ENCODE measurements at regions not wholly inside any gene's neighbourhood (a gene's known extent, or its start where the extent isn't known, plus 50 kb on each side); places are given as distances from the start of the nearest gene placed in this dataset.

- TF ChIP-seq, protein P1, sequence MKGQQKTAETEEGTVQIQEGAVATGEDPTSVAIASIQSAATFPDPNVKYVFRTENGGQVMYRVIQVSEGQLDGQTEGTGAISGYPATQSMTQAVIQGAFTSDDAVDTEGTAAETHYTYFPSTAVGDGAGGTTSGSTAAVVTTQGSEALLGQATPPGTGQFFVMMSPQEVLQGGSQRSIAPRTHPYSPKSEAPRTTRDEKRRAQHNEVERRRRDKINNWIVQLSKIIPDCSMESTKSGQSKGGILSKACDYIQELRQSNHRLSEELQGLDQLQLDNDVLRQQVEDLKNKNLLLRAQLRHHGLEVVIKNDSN (IDR thresholded peaks at IDR 0.05; ENCODE audit: borderline replicate concordance, extremely low read length, insufficient read depth, low read depth, low read length) = no peak
Measured at GRCh38 chr1:193333166-193333565, 146.8 kb upstream of the B3GALT2 start (continued).

GRCh38 chr1:193326296-193326695 is 139.9 kb upstream of the B3GALT2 start:
- no peak overlapping the region for H2AFZ ChIP-seq (ENCODE audit: control insufficient read depth, low read depth, low read length)
- POLR2A ChIA-PET = no interaction called here
- no TSS peak for BruUV-seq (replicated peaks)
- no peaks in the 10 kb centered on the region for H3K9me3 ChIP-seq (replicated peaks; ENCODE audit: control insufficient read depth, insufficient read depth, low read length)
- no peak overlapping the region for H3K9ac ChIP-seq (ENCODE audit: control insufficient read depth, insufficient read depth, low read length)
- RAD21 ChIA-PET (ENCODE audit: unreplicated experiment) = no interaction called here
- no peaks in the 10 kb centered on the region for H3K27me3 ChIP-seq (replicated peaks in 1 of 2; ENCODE audit: control insufficient read depth in 2 of 2, insufficient read depth in 2 of 2, low read length in 1 of 2)
- no peak overlapping the region for H3K27ac ChIP-seq (ENCODE audit: control insufficient read depth, insufficient read depth)
- no peaks in the 10 kb centered on the region for H3K36me3 ChIP-seq (ENCODE audit: control insufficient read depth in 2 of 2, insufficient read depth in 2 of 2, low read length in 1 of 2)
- 0% methylated on average over 1 of the region's 1 CpG for WGBS (ENCODE audit: insufficient coverage, insufficient replicate concordance, low lambda C conversion rate, missing lambda C conversion rate)
- in situ Hi-C loops (cut with MboI) (no loop called here), intact Hi-C loops (cut with micrococcal nuclease; ENCODE audit: unreplicated experiment) (no loop called here)
- no peak for TF ChIP-seq SP1 (IDR thresholded peaks at IDR 0.05; ENCODE audit: low read depth, low read length)
- no peak for TF ChIP-seq ZBTB4 (CRISPR knock-in tag; IDR thresholded peaks at IDR 0.05)
- no peak for TF ChIP-seq MEF2A (IDR thresholded peaks at IDR 0.05; ENCODE audit: insufficient read depth, low read depth, low read length)
- TF ChIP-seq CREB1 (IDR thresholded peaks at IDR 0.05; ENCODE audit: low read depth) = no peak
- TF ChIP-seq ZBTB33 (IDR thresholded peaks at IDR 0.05) = no peak
- no peak for TF ChIP-seq TBL1XR1 (IDR thresholded peaks at IDR 0.05; ENCODE audit: low read depth, low read length)
- TF ChIP-seq, protein P2, sequence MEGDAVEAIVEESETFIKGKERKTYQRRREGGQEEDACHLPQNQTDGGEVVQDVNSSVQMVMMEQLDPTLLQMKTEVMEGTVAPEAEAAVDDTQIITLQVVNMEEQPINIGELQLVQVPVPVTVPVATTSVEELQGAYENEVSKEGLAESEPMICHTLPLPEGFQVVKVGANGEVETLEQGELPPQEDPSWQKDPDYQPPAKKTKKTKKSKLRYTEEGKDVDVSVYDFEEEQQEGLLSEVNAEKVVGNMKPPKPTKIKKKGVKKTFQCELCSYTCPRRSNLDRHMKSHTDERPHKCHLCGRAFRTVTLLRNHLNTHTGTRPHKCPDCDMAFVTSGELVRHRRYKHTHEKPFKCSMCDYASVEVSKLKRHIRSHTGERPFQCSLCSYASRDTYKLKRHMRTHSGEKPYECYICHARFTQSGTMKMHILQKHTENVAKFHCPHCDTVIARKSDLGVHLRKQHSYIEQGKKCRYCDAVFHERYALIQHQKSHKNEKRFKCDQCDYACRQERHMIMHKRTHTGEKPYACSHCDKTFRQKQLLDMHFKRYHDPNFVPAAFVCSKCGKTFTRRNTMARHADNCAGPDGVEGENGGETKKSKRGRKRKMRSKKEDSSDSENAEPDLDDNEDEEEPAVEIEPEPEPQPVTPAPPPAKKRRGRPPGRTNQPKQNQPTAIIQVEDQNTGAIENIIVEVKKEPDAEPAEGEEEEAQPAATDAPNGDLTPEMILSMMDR (IDR thresholded peaks at IDR 0.05 in 2 of 3, conservative IDR thresholded peaks at IDR 0.05 in 1 of 3; ENCODE audit: control insufficient read depth in 2 of 3, extremely low read depth in 1 of 3, insufficient read depth in 1 of 3, low read depth in 3 of 3, low read length in 3 of 3) = no peak
- no peak for TF ChIP-seq KDM1A (IDR thresholded peaks at IDR 0.05; ENCODE audit: borderline replicate concordance)
- TF ChIP-seq MTA3 (IDR thresholded peaks at IDR 0.05; ENCODE audit: borderline replicate concordance, low read length) = no peak
- no peaks in the 10 kb centered on the region for H3K79me2 ChIP-seq (ENCODE audit: control insufficient read depth, insufficient read depth, low read length)
- DNase-seq (ENCODE audit: low read depth, low spot score) (no peak), FAIRE-seq (no peak), ATAC-seq (no peak)
- no peak overlapping the region for H3K4me3 ChIP-seq
- CTCF ChIA-PET = no interaction called here
- no peaks in the 10 kb centered on the region for H3K4me1 ChIP-seq (ENCODE audit: control insufficient read depth, insufficient read depth, low read length)
- SMC1A ChIA-PET (ENCODE audit: uncharacterized antibody, unreplicated experiment) = interaction anchor here (1.2 kb wide), 1 partner anchor 12 kb away, joined by 3 read pairs; no protein-coding TSS in a partner anchor
- no peak overlapping the region for H3K4me2 ChIP-seq (ENCODE audit: control insufficient read depth, insufficient read depth)
- H4K20me1 ChIP-seq (ENCODE audit: control insufficient read depth, insufficient read depth) = no peaks in the 10 kb centered on the region
